Psoas muscle (tissue), 7 donors: ENCODE measurements at regions not wholly inside any gene's neighbourhood (a gene's known extent, or its start where the extent isn't known, plus 50 kb on each side); places are given as distances from the start of the nearest gene placed in this dataset.

Experiments
- ATAC-seq, 4 donors: fragments of 200-7000 bp; cut with Tn5 transposase; one replicate each; pipeline ENCODE4 v1.9.1; 2020; ENCODE audit warnings: moderate library complexity in 3 of 4, mild to moderate bottlenecking in 2 of 4
- DNase-seq, 2 donors: peaks; one replicate each; pipeline ENCODE4 v3.0.0-alpha.2; 2020
- H3K27ac ChIP-seq: fragments of 200-600 bp; one replicate; pipeline ENCODE4 v1.8.0; 2022
- H3K27me3 ChIP-seq, 3 donors: fragments of 200-600 bp in 1 of 3; one replicate each; pipeline versions ENCODE4 v1.6.1 to v1.8.0; 2013 to 2022; ENCODE audit warnings: low read length in 2 of 3, mild to moderate bottlenecking in 2 of 3, moderate library complexity in 1 of 3; ENCODE audit not compliant: insufficient read depth in 3 of 3
- H3K36me3 ChIP-seq, 2 donors: fragments of 200-600 bp in 1 of 2; one replicate each; pipeline versions ENCODE4 v1.6.1 to v1.8.0; 2013 to 2022; ENCODE audit warnings: low read depth in 1 of 2, mild to moderate bottlenecking in 1 of 2, moderate library complexity in 1 of 2; ENCODE audit not compliant: insufficient read depth in 1 of 2
- H3K4me1 ChIP-seq: fragments of 200-600 bp; one replicate; pipeline ENCODE4 v1.8.0; 2022
- H3K4me3 ChIP-seq: fragments of 200-600 bp; one replicate; pipeline ENCODE4 v1.8.0; 2022; ENCODE audit warnings: mild to moderate bottlenecking
- H3K9me3 ChIP-seq: fragments of 200-600 bp; one replicate; pipeline ENCODE4 v1.8.0; 2022
- CTCF ChIP-seq: fragments of 200-600 bp; IDR thresholded peaks from one replicate; pipeline ENCODE4 v1.8.0; 2022; ENCODE audit warnings: antibody characterized with exemption
- WGBS, 3 donors: extraction: QIAGEN DNeasy Blood & Tissue Kit; methylation state at CpG; one replicate each; pipeline versions ENCODE4 v1.1.6 to v1.1.7; 2013; 5-methylcytosine and 5-hydroxymethylcytosine counted together
- intact Hi-C, 2 donors: fragments of 100-400 bp; cut with DNase I; formaldehyde crosslinking; loops; one replicate each; pipeline versions ENCODE4 v1.11.0 to v1.14.2; 2022
- donor health status: healthy with polysubstance abuse.
- donor health status: DM: no; HTN: no; CAD: no; lungs with moderate emphysema.
- donor health status: Bipolar disorder and iron deficiency.
- donor health status: healthy.
- donor health status: DM: yes; HTN: yes; CAD: no.
- donor health status: DM: no; HTN: no; CAD: no.
- donor health status: DM: yes; HTN: yes; CAD: no.

- H3K27me3 ChIP-seq: no peaks in the 10 kb centered on the region
- WGBS, 3 donors: 41 to 48% (median 47%) methylated on average over 1 of the region's 1 CpG
- no peak overlapping the region for H3K27ac ChIP-seq
- DNase-seq: no peak
- no peaks in the 10 kb centered on the region for H3K4me1 ChIP-seq
- ATAC-seq: no peak
- no peak overlapping the region for H3K4me3 ChIP-seq
- H3K9me3 ChIP-seq: no peaks in the 10 kb centered on the region
- intact Hi-C loops: no loop called here
- no peaks in the 10 kb centered on the region for H3K36me3 ChIP-seq
- TF ChIP-seq CTCF: no peak
These were observed 596.2 kb upstream of the LRRC4C start for GRCh38 chr11:42055606-42056005.

- H3K36me3 ChIP-seq: no peaks in the 10 kb centered on the region
- H3K4me3 ChIP-seq: no peak overlapping the region
- intact Hi-C loops: no loop called here
- no peaks in the 10 kb centered on the region for H3K27me3 ChIP-seq
- ATAC-seq (no peak), DNase-seq (no peak)
- no peaks in the 10 kb centered on the region for H3K9me3 ChIP-seq
- no peaks in the 10 kb centered on the region for H3K4me1 ChIP-seq
- no peak overlapping the region for H3K27ac ChIP-seq
- WGBS, 3 donors: 79 to 84% (median 83%) methylated on average over 5 of the region's 5 CpGs
- TF ChIP-seq CTCF: no peak
These were observed 599.3 kb upstream of the LRRC4C start for GRCh38 chr11:42058794-42059193.

GRCh38 chr11:42065199-42065598, 605.7 kb upstream of the LRRC4C start:
- Histone ChIP-seq H3K27ac (no peak overlapping the region), H3K4me1 (no peaks in the 10 kb centered on the region), H3K4me3 (no peak overlapping the region), H3K36me3 (no peaks in the 10 kb centered on the region), H3K9me3 (no peaks in the 10 kb centered on the region), H3K27me3 (no peaks in the 10 kb centered on the region)
- DNase-seq: no peak
- ATAC-seq: no peak
- TF ChIP-seq CTCF: no peak
- intact Hi-C loops: no loop called here

GRCh38 chr11:42066113-42066512, 606.7 kb upstream of the LRRC4C start:
- WGBS, 3 donors: 81 to 87% (median 84%) methylated on average over 14 to 15 of the region's 15 CpGs
- DNase-seq (peak in 1 of 2 donors; percentile 64), ATAC-seq (no peak)
- Histone ChIP-seq H3K4me1 (no peaks in the 10 kb centered on the region), H3K4me3 (no peak overlapping the region), H3K27ac (no peak overlapping the region), H3K36me3 (no peaks in the 10 kb centered on the region), H3K9me3 (no peaks in the 10 kb centered on the region), H3K27me3 (no peaks in the 10 kb centered on the region)
- intact Hi-C loops: no loop called here
- TF ChIP-seq CTCF: no peak

GRCh38 chr11:42074306-42074705, 614.9 kb upstream of the LRRC4C start:
- intact Hi-C loops: no loop called here
- no peak overlapping the region for H3K27ac ChIP-seq
- no peak for TF ChIP-seq CTCF
- no peaks in the 10 kb centered on the region for H3K27me3 ChIP-seq
- ATAC-seq (no peak), DNase-seq (no peak)
- no peak overlapping the region for H3K4me3 ChIP-seq
- no peaks in the 10 kb centered on the region for H3K4me1 ChIP-seq
- no peaks in the 10 kb centered on the region for H3K9me3 ChIP-seq
- H3K36me3 ChIP-seq: no peaks in the 10 kb centered on the region
